K562 (cell line): ENCODE measurements at regions not wholly inside any gene's neighbourhood (a gene's known extent, or its start where the extent isn't known, plus 50 kb on each side); places are given as distances from the start of the nearest gene placed in this dataset.

Experiments used
- ATF1 ChIP-seq, 2 experiments: fragments of 450-650 bp in 1 of 2; IDR thresholded peaks; 2 replicates each; pipeline ENCODE4 v1.6.1; 2016; ENCODE audit warnings: missing compliant biosample characterization in 1 of 2, missing genetic modification characterization in 1 of 2
- CBFA2T3 ChIP-seq: fragments of 450-650 bp; IDR thresholded peaks from 2 replicates; pipeline ENCODE4 v1.6.1; 2017
- CREB5 ChIP-seq: fragments of 250-450 bp; sonication (Bioruptor Pico); IDR thresholded peaks from 2 replicates; pipeline ENCODE4 v1.5.0; 2020; ENCODE audit warnings: mild to moderate bottlenecking
- E2F3 ChIP-seq: fragments of 250-450 bp; sonication (Bioruptor Pico); IDR thresholded peaks from 2 replicates; pipeline ENCODE4 v1.4.0; 2020; ENCODE audit warnings: mild to moderate bottlenecking
- ESRRB ChIP-seq: fragments of 250-450 bp; sonication (Bioruptor Pico); IDR thresholded peaks from 2 replicates; pipeline ENCODE4 v1.5.0; 2020; ENCODE audit warnings: mild to moderate bottlenecking, moderate library complexity, borderline replicate concordance
- FOXK1 ChIP-seq: sonication (generic); formaldehyde crosslinking; IDR thresholded peaks from 2 replicates; pipeline ENCODE4 v1.8.0; 2022; ENCODE audit warnings: missing genetic modification reagents, mild to moderate bottlenecking, borderline replicate concordance
- GATA2 ChIP-seq: sonication (generic); formaldehyde crosslinking; IDR thresholded peaks from 2 replicates; pipeline ENCODE4 v1.4.0; 2020; ENCODE audit warnings: mild to moderate bottlenecking, missing genetic modification reagents
- GMEB1 ChIP-seq: fragments of 250-450 bp; sonication (Bioruptor Pico); IDR thresholded peaks from 2 replicates; pipeline ENCODE4 v1.4.0; 2020; ENCODE audit warnings: mild to moderate bottlenecking
- IRF1 ChIP-seq: sonication (generic); formaldehyde crosslinking; IDR thresholded peaks from 2 replicates; pipeline ENCODE4 v1.8.0; 2022; ENCODE audit warnings: missing genetic modification reagents, mild to moderate bottlenecking, borderline replicate concordance
- JUND ChIP-seq, 2 experiments: IDR thresholded peaks; 2 replicates in 1 of 2; 3 replicates in 1 of 2; pipeline ENCODE4 v1.6.1; 2011; ENCODE audit warnings: borderline replicate concordance in 2 of 2, low read depth in 2 of 2, low read length in 2 of 2, improper control_type of control experiment in 1 of 2, missing biosample characterization in 1 of 2, missing genetic modification characterization in 1 of 2, missing genetic modification reagents in 1 of 2
- NFE2 ChIP-seq: IDR thresholded peaks from 2 replicates; pipeline ENCODE4 v1.6.1; 2014; ENCODE audit warnings: antibody characterized with exemption, low read depth
- RAD21 ChIP-seq, 2 experiments: fragments of 250-450 bp in 1 of 2; fragments of 450-650 bp in 1 of 2; sonication (Bioruptor Pico) in 1 of 2; formaldehyde crosslinking in 1 of 2; IDR thresholded peaks in 1 of 2; conservative IDR thresholded peaks in 1 of 2; 2 replicates each; pipeline versions ENCODE4 v1.4.0 to v1.8.0; 2020 to 2022; ENCODE audit warnings: mild to moderate bottlenecking in 2 of 2, moderate library complexity in 1 of 2
- SMAD4 ChIP-seq: fragments of 250-450 bp; sonication (Bioruptor Pico); conservative IDR thresholded peaks from 2 replicates; pipeline ENCODE4 v1.8.0; 2021; ENCODE audit warnings: inconsistent platforms, mild to moderate bottlenecking, moderate library complexity
- TAF7 ChIP-seq: fragments of 450-650 bp; IDR thresholded peaks from 2 replicates; pipeline ENCODE4 v1.6.1; 2016; ENCODE audit warnings: missing genetic modification characterization, missing compliant biosample characterization
- ZBTB12 ChIP-seq: fragments of 250-450 bp; sonication (Bioruptor Pico); IDR thresholded peaks from 2 replicates; pipeline ENCODE4 v1.4.0; 2020
- ZNF12 ChIP-seq: sonication (generic); formaldehyde crosslinking; IDR thresholded peaks from 2 replicates; pipeline ENCODE4 v1.4.0; 2020; ENCODE audit warnings: mild to moderate bottlenecking, missing genetic modification reagents

- TF ChIP-seq CREB5 (CRISPR knock-in tag) (no peak), TAF7 (0 out of 2 replicates have a peak, but pooled peaks have one; percentile 45), ZBTB12 (0 out of 2 replicates have a peak, but pooled peaks have one; percentile 33), ATF1 (CRISPR knock-in tag; IDR thresholded peaks at IDR 0.05) (peak; percentile 9; the same call in 1 of the 2 replicates), ATF1 (tag; IDR thresholded peaks at IDR 0.05) (no peak), ZNF12 (CRISPR knock-in tag) (0 out of 2 replicates have a peak, but pooled peaks have one; percentile 30), ESRRB (CRISPR knock-in tag) (0 out of 2 replicates have a peak, but pooled peaks have one; percentile 47), RAD21 (CRISPR knock-in tag; conservative IDR thresholded peaks at IDR 0.05 in 1 of 2, IDR thresholded peaks at IDR 0.05 in 1 of 2) (no peak), E2F3 (no peak), FOXK1 (CRISPR knock-in tag) (no peak), NFE2 (peak; percentile 17; the same call in 1 of the 2 replicates), SMAD4 (CRISPR knock-in tag) (0 out of 2 replicates have a peak, but pooled peaks have one; percentile 20), CBFA2T3 (no peak), IRF1 (CRISPR knock-in tag) (no peak), GATA2 (CRISPR knock-in tag) (0 out of 2 replicates have a peak, but pooled peaks have one; percentile 36), GMEB1 (CRISPR knock-in tag) (0 out of 2 replicates have a peak, but pooled peaks have one; percentile 42), JUND (IDR thresholded peaks at IDR 0.05; ENCODE audit: borderline replicate concordance, low read depth, low read length) (0 out of 2 replicates have a peak, but pooled peaks have one; percentile 26), JUND (tag; IDR thresholded peaks at IDR 0.05; ENCODE audit: borderline replicate concordance, low read depth, low read length) (no peak; the same call in 2 of the 3 replicates)
These were observed 93.0 kb upstream of the TOP3B start (continued) for GRCh38 chr22:22075382-22076163.
